ENCODE measurements at regions not wholly inside any gene's neighbourhood (a gene's known extent, or its start where the extent isn't known, plus 50 kb on each side); places are given as distances from the start of the nearest gene placed in this dataset.

DNA sequence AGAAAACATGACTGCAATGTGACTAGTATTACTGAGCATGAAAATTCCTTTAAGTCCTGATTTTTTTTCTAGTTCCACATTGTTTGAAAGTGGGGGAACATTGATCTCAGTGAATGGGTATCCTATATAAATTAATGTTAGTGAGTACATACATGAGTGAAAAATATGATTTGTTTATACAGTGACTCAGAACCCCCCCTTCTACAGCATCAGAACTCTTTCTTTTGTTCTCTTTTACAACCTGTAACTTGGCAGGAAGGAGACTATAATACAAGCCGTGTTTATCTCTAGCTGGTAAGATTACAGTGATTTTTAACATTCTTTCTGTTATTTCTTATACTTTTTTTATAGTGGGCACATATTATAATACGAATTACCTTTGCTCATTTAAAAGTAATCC is 384.7 kb downstream of the PDCD6IP start:
- DNase-seq (ENCODE audit: low read depth, low spot score) = no peak
- intact Hi-C loops (cut with micrococcal nuclease; ENCODE audit: unreplicated experiment) (no loop called here), in situ Hi-C loops (cut with HindIII; ENCODE audit: low pct_unique_long_range_greater_than_20kb, low sequenced_read_pairs) (no loop called here)
- no peaks in the 10 kb centered on the region for H3K9me3 ChIP-seq (ENCODE audit: control insufficient read depth, insufficient read depth, low read depth, low read length)
- H3K36me3 ChIP-seq (ENCODE audit: control insufficient read depth, insufficient read depth, low read length) = no peaks in the 10 kb centered on the region
- no peaks in the 10 kb centered on the region for H3K4me1 ChIP-seq (ENCODE audit: control insufficient read depth, insufficient read depth, low read length)
- BruUV-seq (replicated peaks) = no TSS peak
- TF ChIP-seq, protein P1, sequence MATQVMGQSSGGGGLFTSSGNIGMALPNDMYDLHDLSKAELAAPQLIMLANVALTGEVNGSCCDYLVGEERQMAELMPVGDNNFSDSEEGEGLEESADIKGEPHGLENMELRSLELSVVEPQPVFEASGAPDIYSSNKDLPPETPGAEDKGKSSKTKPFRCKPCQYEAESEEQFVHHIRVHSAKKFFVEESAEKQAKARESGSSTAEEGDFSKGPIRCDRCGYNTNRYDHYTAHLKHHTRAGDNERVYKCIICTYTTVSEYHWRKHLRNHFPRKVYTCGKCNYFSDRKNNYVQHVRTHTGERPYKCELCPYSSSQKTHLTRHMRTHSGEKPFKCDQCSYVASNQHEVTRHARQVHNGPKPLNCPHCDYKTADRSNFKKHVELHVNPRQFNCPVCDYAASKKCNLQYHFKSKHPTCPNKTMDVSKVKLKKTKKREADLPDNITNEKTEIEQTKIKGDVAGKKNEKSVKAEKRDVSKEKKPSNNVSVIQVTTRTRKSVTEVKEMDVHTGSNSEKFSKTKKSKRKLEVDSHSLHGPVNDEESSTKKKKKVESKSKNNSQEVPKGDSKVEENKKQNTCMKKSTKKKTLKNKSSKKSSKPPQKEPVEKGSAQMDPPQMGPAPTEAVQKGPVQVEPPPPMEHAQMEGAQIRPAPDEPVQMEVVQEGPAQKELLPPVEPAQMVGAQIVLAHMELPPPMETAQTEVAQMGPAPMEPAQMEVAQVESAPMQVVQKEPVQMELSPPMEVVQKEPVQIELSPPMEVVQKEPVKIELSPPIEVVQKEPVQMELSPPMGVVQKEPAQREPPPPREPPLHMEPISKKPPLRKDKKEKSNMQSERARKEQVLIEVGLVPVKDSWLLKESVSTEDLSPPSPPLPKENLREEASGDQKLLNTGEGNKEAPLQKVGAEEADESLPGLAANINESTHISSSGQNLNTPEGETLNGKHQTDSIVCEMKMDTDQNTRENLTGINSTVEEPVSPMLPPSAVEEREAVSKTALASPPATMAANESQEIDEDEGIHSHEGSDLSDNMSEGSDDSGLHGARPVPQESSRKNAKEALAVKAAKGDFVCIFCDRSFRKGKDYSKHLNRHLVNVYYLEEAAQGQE (IDR thresholded peaks at IDR 0.05; ENCODE audit: insufficient read depth in 1 of 2, low read depth in 2 of 2, low read length in 1 of 2) = no peak
- TF ChIP-seq POLR2AphosphoS5 (IDR thresholded peaks at IDR 0.05; ENCODE audit: low read depth, low read length) (no peak), TCF7L2 (IDR thresholded peaks at IDR 0.05; ENCODE audit: low read depth, low read length) (no peak), SIN3A (IDR thresholded peaks at IDR 0.05; ENCODE audit: borderline replicate concordance, insufficient read depth, low read depth, low read length) (no peak), CTCF (IDR thresholded peaks at IDR 0.05) (no peak)
- H3K4me3 ChIP-seq (ENCODE audit: low read depth in 2 of 2, low read length in 2 of 2) = no peak overlapping the region
- ChIA-PET POLR2A (no interaction called here), CTCF (no interaction called here)
- H3K27ac ChIP-seq (ENCODE audit: low read length) = no peak overlapping the region
- no peaks in the 10 kb centered on the region for H3K27me3 ChIP-seq (ENCODE audit: control insufficient read depth, insufficient read depth, low read length)
- no peak for ATAC-seq

- intact Hi-C loops (cut with micrococcal nuclease; ENCODE audit: unreplicated experiment) (no loop called here), in situ Hi-C loops (cut with HindIII; ENCODE audit: low pct_unique_long_range_greater_than_20kb, low sequenced_read_pairs) (no loop called here)
- BruUV-seq (replicated peaks) = no TSS peak
- Histone ChIP-seq H3K9me3 (ENCODE audit: control insufficient read depth, insufficient read depth, low read depth, low read length) (no peaks in the 10 kb centered on the region), H3K27me3 (ENCODE audit: control insufficient read depth, insufficient read depth, low read length) (no peaks in the 10 kb centered on the region), H3K4me1 (ENCODE audit: control insufficient read depth, insufficient read depth, low read length) (no peaks in the 10 kb centered on the region), H3K4me3 (ENCODE audit: low read depth in 2 of 2, low read length in 2 of 2) (no peak overlapping the region), H3K27ac (ENCODE audit: low read length) (no peak overlapping the region), H3K36me3 (ENCODE audit: control insufficient read depth, insufficient read depth, low read length) (no peaks in the 10 kb centered on the region)
- TF ChIP-seq CTCF (IDR thresholded peaks at IDR 0.05) (no peak), POLR2AphosphoS5 (IDR thresholded peaks at IDR 0.05; ENCODE audit: low read depth, low read length) (no peak), TCF7L2 (IDR thresholded peaks at IDR 0.05; ENCODE audit: low read depth, low read length) (no peak), SIN3A (IDR thresholded peaks at IDR 0.05; ENCODE audit: borderline replicate concordance, insufficient read depth, low read depth, low read length) (no peak)
- TF ChIP-seq, protein P1 (IDR thresholded peaks at IDR 0.05; ENCODE audit: insufficient read depth in 1 of 2, low read depth in 2 of 2, low read length in 1 of 2) = no peak
- ChIA-PET POLR2A (no interaction called here), CTCF (no interaction called here)
- ATAC-seq (no peak), DNase-seq (ENCODE audit: low read depth, low spot score) (no peak)
Observed at GRCh38 chr3:34183611-34184340, 385.3 kb downstream of the PDCD6IP start.
